HG02623 (cell line): ENCODE measurements at regions not wholly inside any gene's neighbourhood (a gene's known extent, or its start where the extent isn't known, plus 50 kb on each side); places are given as distances from the start of the nearest gene placed in this dataset.
"Not testable (repeated sequence)": the region's sequence is repeated elsewhere in the genome, so short reads cannot be mapped to it uniquely, and the experiment has no call there.

Experiments used
- ATAC-seq: cut with Tn5 transposase; IDR thresholded peaks from one replicate; pipeline ENCODE4 v1.9.1; 2021; ENCODE audit warnings: moderate library complexity; ENCODE audit not compliant: unreplicated experiment

DNA sequence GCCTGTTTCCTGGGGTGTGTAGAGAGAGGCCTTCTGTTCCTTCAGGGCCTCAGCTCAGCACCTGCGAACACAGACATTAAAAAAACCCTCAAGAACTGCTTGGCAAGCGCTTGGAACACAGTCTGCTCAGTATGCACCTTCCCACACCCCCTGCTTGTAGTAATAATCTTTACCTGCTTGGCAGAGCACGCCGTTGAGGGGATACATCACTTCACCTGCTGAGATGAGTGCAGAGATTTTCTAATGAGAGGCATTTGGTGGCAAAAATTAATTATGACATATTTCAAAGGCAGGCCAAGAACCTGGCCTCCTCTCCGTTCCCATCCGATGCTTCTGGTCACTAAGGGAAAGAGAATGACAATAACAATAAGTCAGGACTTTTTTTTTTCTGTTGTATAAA is 93.4 kb upstream of the DPP6 start:
- not testable (repeated sequence) for ATAC-seq

DNA sequence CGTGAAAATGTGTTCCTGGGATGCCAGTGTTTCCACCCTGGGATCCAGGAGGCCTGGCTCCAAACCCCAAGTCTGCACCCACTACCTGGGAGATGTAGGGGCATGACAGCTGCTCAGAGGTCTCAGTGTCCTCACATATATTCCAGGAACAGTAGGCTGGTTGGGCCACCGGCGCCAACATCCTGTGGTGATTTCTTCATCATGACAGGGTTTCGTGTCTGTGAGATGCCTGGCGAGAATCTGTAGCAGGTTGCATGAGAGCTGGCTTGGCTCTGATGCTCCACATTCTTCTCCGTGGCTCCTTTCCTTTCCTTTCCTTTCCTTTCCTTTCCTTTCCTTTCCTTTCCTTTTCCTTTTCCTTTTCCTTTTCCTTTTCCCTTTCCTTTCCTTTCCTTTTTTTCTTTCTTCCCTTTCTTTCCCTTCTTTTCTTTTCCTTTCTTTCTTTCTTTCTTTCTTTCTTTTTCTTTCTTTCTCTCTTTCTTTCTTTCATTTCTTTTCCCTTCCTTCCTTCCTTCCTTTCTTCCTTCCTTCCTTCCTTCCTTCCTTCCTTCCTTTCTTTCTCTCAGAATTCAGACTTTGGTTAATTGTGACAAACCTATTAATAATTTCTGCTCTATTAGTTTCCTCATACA is 87.6 kb upstream of the DPP6 start:
- ATAC-seq: not testable (repeated sequence)

DNA sequence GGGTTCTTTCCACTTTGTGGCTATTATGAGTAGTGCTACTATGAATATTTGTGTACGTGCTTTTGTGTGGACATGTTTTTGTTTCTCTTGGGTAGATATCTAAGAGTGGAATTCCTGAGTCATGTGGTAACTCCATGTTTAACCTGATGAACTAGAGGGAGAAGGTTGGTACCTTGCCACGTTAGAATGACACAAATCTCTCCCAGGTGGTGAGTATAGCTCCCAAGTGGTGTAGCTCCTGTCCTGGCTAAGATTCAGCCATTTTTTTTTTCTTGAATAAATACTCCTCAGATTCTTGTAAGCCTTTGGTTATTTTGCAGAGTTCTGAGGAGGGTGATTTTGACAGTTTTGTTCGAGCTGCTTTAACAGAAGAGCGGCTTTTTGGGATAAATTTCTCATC is 83.2 kb upstream of the DPP6 start:
- not testable (repeated sequence) for ATAC-seq

DNA sequence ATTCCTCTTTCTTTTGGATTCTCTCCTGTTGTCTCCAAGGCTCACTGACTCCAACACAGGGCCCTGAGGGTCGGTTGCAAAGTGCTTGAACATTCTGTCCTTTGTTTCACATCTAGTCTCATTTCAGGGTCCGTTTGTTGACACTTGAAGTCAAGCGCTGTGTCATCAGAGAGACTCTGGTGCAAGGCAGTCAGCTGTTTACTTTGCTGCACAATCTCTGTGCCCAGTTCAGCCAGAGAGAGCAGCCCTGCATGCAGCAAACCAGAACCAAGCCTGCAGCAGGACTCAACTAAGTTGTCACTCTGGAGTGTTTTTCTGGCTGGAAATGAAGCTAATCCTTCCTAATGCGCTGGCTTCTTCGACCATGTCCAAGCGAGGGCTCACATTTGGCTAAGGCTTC is 77.6 kb upstream of the DPP6 start:
- not testable (repeated sequence) for ATAC-seq

DNA sequence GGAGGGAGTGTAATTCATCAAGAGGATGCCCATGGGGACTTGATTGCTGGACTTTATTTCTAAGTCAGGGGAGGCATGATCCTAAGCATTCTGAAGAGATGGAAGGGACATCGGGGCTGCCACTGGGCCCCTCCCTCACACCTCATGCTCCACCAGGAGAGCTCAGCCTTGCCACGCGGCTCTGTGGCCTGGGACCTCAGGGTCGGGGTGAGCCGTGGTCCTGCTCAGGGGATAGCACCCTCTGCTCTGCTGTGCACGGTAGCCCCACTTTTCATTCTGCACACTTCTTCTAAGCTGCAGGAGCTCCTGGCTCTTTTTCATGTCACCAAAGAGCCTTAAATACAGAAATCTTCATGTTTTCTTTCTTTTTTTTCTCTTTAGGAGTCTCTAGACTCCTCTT is 75.5 kb upstream of the DPP6 start:
- not testable (repeated sequence) for ATAC-seq

DNA sequence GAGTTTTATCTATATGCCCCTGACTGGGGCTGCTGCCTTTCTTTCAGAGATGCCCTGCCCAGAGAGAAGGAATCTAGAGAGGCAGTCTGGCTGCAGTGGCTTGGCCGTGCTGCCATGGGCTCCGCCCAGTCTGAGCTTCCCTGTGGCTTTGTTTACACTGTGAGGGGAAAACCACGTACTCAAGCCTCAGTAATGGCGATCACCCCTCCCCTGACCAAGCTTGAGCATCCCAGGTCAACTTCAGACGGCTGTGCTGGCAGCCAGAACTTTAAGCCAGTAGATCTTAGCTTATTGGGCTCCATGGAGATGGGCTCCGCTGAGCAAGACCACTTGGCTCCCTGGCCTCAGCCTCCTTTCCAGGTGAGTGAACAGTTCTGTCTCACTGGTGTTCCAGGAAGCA is 69.0 kb upstream of the DPP6 start:
- ATAC-seq: not testable (repeated sequence)

DNA sequence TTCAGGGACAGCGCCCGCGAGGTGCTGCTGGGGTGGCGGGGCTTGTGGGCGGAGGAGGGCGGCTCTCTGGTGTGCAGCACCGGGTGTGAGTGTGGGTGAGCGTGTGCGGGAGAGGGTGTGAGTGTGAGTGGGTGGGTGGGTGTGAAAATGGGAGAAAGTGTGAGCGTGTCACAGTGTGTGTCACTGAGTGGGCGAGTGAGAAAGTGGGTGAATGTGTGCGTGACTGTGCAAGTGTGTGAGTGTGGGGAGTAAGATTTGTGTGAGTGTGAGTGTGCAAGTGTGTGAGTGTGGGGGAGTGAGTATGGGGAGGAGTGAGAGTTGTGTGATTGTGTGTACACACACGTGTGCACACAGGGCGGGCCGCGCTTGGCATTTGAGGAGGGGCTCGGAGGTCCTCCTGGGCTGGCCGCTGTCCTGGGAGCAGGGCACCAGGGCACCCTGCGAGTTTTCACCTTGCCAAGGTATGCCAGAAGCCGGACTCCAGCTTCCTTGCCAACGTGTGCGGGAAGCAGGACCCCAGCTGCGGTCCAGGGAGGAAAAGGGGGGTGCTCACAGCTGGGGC is 63.1 kb upstream of the DPP6 start:
- ATAC-seq: not testable (repeated sequence)

DNA sequence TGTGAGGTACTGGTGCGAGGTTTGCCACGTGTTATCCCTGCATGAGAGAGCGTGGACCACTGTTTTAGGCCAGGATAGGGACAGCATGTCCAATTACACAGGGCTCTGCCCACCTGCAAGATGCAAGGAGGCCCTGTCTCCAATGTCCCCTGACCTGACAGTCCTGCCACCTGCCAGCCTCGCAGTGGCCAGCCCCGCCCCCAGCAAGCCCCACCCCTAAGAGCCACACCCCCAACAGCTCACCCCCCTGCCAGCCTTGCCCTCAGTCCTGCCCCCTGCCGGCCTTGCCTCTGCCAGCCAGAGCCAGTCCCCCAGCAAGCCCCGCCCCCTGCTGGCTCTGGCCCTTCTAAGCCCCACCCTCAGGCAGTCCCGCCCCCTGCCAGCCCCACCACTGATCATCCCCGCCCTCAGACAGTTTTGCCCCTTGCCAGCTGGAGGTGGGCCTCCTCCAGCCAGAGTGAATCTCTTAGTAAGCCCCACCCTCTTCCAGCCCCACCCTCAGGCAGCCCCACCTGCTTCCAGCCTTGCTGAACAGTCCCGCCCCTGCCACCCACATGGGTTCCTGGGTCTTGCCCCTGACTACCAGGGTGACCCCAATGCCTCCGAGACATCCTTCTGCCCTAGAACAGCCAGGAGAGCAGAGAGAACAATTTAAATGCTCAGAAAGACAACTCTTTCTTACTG is 62.3 kb upstream of the DPP6 start:
- not testable (repeated sequence) for ATAC-seq

DNA sequence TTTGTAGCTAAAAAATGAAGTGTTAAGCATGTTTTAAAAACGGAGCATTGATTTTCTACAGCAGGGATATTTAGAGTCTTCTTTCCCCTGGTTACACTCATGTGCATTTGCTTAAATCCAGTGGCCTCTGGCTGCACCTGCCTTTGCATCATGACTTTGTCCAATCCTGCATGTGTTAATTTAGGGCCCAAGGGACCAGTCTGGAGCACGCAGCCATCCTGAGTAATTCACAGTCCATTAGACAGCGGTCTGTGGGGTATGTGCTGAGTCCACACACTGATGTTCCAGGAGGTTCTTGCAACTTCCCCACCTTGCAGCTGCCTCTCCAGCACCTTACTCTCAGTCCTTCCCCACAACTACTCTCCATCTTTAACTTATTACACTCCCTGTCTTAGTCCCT is 60.7 kb upstream of the DPP6 start:
- not testable (repeated sequence) for ATAC-seq

DNA sequence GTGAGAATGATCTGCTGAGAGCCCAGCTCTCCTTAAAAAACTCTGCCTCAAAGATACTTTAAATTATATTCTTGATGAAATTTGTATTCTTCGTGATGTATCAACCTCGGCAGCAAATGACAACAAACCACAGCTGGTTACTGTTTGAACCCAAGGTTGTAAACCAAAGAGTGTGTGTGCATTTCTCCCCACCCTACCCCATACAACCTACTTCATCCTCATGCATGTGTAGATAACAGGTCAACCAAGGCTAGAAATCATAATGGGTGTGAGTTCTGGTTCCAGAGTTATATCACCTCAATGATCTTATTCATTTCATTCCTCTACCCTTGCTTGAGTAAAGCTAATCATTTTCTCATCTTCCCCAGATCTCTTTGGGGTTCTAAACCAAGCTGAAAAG is 58.8 kb upstream of the DPP6 start:
- ATAC-seq: not testable (repeated sequence)

DNA sequence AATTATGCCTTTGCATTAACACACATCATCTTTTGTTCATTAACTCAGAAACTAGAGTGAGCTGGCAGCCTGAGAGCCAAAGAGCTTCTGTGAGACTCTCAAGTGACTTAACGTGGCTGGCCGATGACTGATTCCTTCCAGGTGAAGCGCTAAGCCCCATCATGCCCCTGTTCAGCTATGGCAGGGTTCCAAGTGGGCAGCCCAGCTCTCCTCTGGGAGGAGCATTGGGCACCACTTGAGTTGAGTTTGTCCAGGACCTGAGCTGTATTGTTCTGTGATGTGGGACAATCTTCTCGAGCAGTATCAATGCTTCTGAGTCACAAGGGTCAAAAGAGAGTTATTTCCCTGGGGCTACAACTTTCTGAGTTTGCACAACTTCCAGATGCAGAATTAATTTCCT is 53.3 kb upstream of the DPP6 start:
- ATAC-seq: not testable (repeated sequence)
